AG04450 (cell line): ENCODE measurements at regions not wholly inside any gene's neighbourhood (a gene's known extent, or its start where the extent isn't known, plus 50 kb on each side); places are given as distances from the start of the nearest gene placed in this dataset. TPM values are rescaled to one million over a fixed set of nuclear protein-coding genes. Genes with fewer than 3 reads are reported as not detected.

ENCODE experiments used
- CTCF ChIA-PET: fragments of 300-600, 350-600 bp; formaldehyde crosslinking; extraction: SDS; loops from one replicate; lab custom pipeline; 2022; ENCODE audit warnings: antibody characterized with exemption, inconsistent platforms; lab: Charles Lee
- POLR2A ChIA-PET: fragments of 350-600 bp; formaldehyde crosslinking; extraction: SDS; loops from one replicate; lab custom pipeline; 2021; ENCODE audit warnings: antibody characterized with exemption, inconsistent platforms; lab: Yijun Ruan, JAX
- DNase-seq: peaks from one replicate; pipeline ENCODE4 v3.0.0-alpha.2; 2011; ENCODE audit warnings: low read depth, low spot score
- H3K27ac ChIP-seq: one replicate; pipeline ENCODE4 v1.5.1; 2012; ENCODE audit warnings: low read depth, low read length, control low read depth
- H3K27me3 ChIP-seq: one replicate; pipeline ENCODE4 v1.6.0; 2012; ENCODE audit warnings: low read length; ENCODE audit not compliant: control insufficient read depth, insufficient read depth
- H3K4me3 ChIP-seq: 2 replicates; pipeline ENCODE4 v1.5.1; 2011; ENCODE audit warnings: mild to moderate bottlenecking, low read depth, low read length, control low read depth
- H3K9me3 ChIP-seq: 2 replicates; pipeline ENCODE4 v1.5.1; 2012; ENCODE audit warnings: low read length; ENCODE audit not compliant: control insufficient read depth, insufficient read depth
- CTCF ChIP-seq: IDR thresholded peaks from 2 replicates; pipeline ENCODE4 v1.5.1; 2011; ENCODE audit warnings: low read depth, low read length, control low read depth, inconsistent platforms
- small RNA-seq: library from RNA; depleted of rRNA; stranded (forward); fragments of <200 nt; gene quantifications from one replicate; pipeline ENCODE3, GENCODE V24; 2012; ENCODE audit warnings: low read depth; ENCODE audit not compliant: insufficient read length

- CTCF ChIA-PET = no interaction called here
- no peak for DNase-seq
- H3K9me3 ChIP-seq = no peaks in the 10 kb centered on the region; the same call in 1 of the 2 replicates
- H3K27me3 ChIP-seq = no peaks in the 10 kb centered on the region
- no peak overlapping the region for H3K27ac ChIP-seq
- no peak for TF ChIP-seq CTCF
- POLR2A ChIA-PET = no interaction called here
- no peak overlapping the region for H3K4me3 ChIP-seq
These were observed 51.1 kb upstream of the SSBP2 start for GRCh38 chr5:81802020-81802419.

GRCh38 chr5:81800797-81801196 lies 49.9 kb upstream of the SSBP2 start:
- Histone ChIP-seq H3K27ac (no peak overlapping the region), H3K27me3 (no peaks in the 10 kb centered on the region), H3K4me3 (no peak overlapping the region), H3K9me3 (no peaks in the 10 kb centered on the region; the same call in 1 of the 2 replicates)
- no peak for TF ChIP-seq CTCF
- DNase-seq = no peak
- CTCF ChIA-PET = interaction anchor here (0.6 kb wide), 1 partner anchor 60 kb away, joined by 3 read pairs; no protein-coding TSS in a partner anchor
- POLR2A ChIA-PET = interaction anchor here (0.7 kb wide), 1 partner anchor 232 kb away, joined by 5 read pairs; no protein-coding TSS in a partner anchor

Small RNAs in the stretch of these regions (small RNA-seq; reads per million reads assigned to genes)
- not detected for gene SEM1P1
